PC-3 (cell line): ENCODE measurements at regions not wholly inside any gene's neighbourhood (a gene's known extent, or its start where the extent isn't known, plus 50 kb on each side); places are given as distances from the start of the nearest gene placed in this dataset.

ENCODE experiments used
- EZH2 ChIP-seq: fragments of 300-600 bp; sonication (generic); IDR thresholded peaks from one replicate; pipeline ENCODE4 v1.6.1; 2017; ENCODE audit warnings: antibody characterized with exemption, mild to moderate bottlenecking, low read length; ENCODE audit not compliant: unreplicated experiment
- EZH2phosphoT487 ChIP-seq: fragments of 300-600 bp; sonication (generic); IDR thresholded peaks from 2 replicates; pipeline ENCODE4 v1.6.1; 2018; ENCODE audit warnings: mild to moderate bottlenecking, antibody characterized with exemption, low read length, borderline replicate concordance
- TF ChIP-seq, protein P1 (sequence below): fragments of 300-600 bp; sonication (generic); conservative IDR thresholded peaks from 2 replicates; pipeline ENCODE4 v1.5.1; 2017; ENCODE audit warnings: antibody characterized with exemption, low read depth, mild to moderate bottlenecking, low read length

DNA sequence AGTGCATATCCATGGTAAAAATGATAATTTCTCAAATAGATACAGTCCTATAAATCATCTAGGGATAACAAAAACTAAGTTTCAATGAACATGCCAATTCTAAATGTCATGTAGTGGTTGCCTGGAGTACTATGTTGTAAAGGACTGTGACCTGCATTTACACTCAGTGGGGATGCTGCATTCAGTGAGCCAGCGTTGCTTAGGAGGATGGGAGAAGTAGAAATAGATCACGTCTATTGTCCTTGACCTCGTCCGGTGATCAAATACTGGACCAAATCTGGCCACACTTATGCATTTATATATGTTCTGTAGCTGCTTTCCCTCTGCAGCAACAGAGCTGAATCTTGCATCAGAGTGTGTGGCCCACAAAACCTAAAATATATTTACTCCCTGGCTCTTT, 139.0 kb upstream of the ETAA1 start:
- TF ChIP-seq, protein P1, sequence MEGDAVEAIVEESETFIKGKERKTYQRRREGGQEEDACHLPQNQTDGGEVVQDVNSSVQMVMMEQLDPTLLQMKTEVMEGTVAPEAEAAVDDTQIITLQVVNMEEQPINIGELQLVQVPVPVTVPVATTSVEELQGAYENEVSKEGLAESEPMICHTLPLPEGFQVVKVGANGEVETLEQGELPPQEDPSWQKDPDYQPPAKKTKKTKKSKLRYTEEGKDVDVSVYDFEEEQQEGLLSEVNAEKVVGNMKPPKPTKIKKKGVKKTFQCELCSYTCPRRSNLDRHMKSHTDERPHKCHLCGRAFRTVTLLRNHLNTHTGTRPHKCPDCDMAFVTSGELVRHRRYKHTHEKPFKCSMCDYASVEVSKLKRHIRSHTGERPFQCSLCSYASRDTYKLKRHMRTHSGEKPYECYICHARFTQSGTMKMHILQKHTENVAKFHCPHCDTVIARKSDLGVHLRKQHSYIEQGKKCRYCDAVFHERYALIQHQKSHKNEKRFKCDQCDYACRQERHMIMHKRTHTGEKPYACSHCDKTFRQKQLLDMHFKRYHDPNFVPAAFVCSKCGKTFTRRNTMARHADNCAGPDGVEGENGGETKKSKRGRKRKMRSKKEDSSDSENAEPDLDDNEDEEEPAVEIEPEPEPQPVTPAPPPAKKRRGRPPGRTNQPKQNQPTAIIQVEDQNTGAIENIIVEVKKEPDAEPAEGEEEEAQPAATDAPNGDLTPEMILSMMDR: no peak
- TF ChIP-seq EZH2phosphoT487 (no peak), EZH2 (no peak)
